ENCODE measurements at regions not wholly inside any gene's neighbourhood (a gene's known extent, or its start where the extent isn't known, plus 50 kb on each side); places are given as distances from the start of the nearest gene placed in this dataset.

DNA sequence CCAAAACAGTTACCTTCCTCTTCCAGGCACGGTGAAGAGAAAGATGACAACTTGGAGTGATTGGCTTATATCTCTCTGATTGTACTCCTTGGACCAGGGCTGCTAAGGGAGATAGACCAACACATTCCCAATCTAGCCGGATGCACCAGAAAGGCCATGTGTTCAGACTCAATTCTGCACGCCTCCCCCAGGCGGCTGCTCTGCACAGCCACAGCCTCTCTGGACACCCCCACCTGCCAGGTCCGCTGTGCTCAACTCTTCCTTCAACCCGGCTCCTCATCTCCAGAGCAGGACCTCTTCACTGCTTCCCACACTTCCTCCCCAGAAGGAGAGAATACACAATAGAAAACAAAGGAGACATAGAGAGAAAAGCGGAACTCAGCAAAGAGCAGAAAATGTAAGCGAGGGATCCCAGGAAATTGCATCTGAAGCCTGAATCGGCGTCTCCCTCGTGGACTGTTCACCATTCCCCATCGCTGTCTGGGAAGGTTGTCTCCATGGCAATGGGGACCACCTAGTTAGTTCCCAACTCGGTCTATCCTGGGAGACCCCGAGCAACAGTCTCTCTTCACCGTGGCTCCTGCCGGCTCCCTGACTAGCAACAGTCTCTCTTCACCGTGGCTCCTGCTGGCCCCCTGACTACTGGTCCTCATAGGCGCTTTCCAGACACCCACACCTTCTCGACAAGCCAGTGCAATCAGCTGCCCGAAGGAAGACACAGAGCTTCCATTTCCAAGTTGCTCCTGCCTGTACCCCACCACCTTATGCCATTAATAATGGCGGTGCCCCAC lies 361.7 kb upstream of the MYT1L start:
- ChIA-PET POLR2A (no interaction called here), CTCF (no interaction called here)

GRCh38 chr2:2691419-2691818 lies 360.3 kb upstream of the MYT1L start:
- ChIA-PET POLR2A (no interaction called here), CTCF (no interaction called here)

GRCh38 chr2:2690985-2691384 lies 359.9 kb upstream of the MYT1L start:
- POLR2A ChIA-PET, result no interaction called here
- CTCF ChIA-PET, result no interaction called here

DNA sequence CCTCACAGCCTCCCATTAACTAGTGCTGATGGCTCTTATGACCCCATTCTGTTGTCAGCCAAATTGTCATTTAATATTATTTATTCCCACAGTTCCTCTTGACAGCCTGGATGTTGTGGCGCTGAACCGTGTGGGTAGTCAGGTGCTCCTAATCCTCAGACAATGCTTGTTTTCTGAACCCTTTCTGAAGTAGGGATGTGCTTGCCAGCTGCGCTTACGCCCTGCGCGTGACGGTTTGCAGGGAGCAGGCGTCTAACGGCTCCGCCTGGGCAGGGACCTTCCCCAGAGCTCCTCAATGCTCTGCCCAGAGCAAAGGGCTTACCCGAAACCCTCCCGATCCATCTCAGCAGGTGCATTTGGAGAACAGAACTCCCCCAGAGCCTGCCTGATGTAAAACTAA lies 358.2 kb upstream of the MYT1L start:
- ChIA-PET POLR2A (no interaction called here), CTCF (no interaction called here)

DNA sequence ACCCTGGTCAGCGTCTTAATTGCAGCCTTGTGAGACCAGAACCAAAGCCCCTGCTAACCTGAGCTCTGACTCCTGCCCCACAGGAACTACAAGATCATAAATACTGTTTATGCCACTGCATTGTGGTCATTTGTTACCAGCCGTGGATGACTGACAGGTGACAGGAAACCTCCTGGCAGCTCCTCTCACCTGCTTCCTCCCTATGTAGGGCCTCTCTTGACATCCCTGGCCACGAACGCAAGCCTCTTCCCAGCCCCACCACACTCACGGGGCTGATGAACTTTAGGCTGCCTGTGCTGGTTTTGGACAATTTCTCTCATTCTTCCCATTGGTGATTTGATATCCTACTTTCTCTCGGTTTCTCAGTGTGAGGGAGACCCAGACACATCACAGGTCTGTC lies 357.2 kb upstream of the MYT1L start:
- CTCF ChIA-PET, result no interaction called here

DNA sequence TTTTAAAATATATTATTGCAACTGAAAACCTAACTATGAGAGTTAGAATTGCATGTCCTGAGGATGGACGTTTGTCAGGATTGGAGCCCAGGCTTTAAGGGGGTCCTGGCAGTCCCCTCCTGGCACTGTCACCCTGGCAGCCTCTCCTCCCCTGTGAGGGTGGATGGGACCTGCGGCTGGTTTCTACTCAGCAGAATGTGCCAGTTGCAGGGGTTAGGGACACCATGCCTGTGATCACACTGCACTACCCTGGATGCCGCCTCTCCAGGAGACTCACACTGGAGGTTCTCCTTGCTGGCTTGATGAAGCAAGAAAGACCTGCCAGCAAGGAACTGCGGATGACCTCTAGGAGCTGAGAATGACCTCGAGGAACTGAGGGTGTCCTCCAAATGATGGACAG lies 356.7 kb upstream of the MYT1L start:
- ChIA-PET POLR2A (no interaction called here), CTCF (no interaction called here)

More for the DNA sequence above, 357.2 kb upstream of the MYT1L start:
- POLR2A ChIA-PET, result no interaction called here

- ChIA-PET CTCF (no interaction called here), POLR2A (no interaction called here)
Measured at GRCh38 chr2:2686222-2686621, 355.1 kb upstream of the MYT1L start.

GRCh38 chr2:2683606-2684224 lies 352.6 kb upstream of the MYT1L start:
- ChIA-PET POLR2A (no interaction called here), CTCF (no interaction called here)

GRCh38 chr2:2682700-2683342 lies 351.7 kb upstream of the MYT1L start:
- CTCF ChIA-PET, result no interaction called here
- POLR2A ChIA-PET, result no interaction called here

DNA sequence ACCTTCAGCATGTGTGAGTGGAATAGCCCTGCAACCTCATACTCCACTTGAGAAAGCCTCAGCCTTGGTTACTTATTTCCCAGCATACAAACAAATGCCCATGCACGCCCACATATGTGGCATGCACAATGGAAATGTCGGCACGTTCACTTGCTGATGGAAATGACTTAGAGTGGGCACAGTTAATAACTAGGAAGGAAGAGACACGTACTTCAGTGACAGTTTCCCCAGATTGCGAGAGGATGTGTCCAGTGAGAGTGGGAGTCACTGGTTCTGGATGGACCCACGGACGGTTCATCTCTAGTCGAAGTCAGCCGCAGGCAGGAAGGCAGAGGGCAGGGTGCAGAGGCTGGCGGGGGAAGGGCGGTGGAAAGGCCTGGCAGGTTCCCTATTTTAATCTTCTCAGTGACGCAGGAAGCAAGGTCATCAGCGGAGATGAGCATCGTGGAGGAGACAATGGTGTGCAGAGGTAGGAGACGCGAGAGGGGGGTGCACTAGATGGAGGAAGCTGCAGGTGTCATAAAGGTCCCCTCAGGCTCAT lies 350.7 kb upstream of the MYT1L start:
- CTCF ChIA-PET, result no interaction called here

GRCh38 chr2:2681085-2681484 lies 350.0 kb upstream of the MYT1L start:
- ChIA-PET POLR2A (no interaction called here), CTCF (no interaction called here)

More for the DNA sequence above, 350.7 kb upstream of the MYT1L start:
- POLR2A ChIA-PET, result no interaction called here

DNA sequence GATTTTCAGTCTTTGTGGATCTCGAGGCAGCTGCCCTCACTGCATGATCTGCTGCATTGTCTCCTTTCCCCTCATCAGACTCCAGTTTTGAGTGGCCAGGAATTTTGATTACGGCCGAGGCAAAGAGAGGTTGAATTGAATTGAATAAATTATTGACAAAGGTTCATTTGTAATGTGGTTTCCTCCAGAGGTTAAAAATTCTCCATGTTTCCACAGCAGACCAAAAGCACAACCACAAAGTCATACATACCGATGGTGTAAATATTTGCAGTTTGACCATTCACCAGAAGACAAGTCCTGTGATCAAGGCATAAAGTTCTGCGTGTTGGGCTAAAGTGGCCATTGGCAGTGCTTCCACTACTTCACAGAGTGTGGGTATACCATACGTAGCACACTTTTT lies 343.8 kb upstream of the MYT1L start:
- POLR2A ChIA-PET, result no interaction called here
- CTCF ChIA-PET, result no interaction called here

DNA sequence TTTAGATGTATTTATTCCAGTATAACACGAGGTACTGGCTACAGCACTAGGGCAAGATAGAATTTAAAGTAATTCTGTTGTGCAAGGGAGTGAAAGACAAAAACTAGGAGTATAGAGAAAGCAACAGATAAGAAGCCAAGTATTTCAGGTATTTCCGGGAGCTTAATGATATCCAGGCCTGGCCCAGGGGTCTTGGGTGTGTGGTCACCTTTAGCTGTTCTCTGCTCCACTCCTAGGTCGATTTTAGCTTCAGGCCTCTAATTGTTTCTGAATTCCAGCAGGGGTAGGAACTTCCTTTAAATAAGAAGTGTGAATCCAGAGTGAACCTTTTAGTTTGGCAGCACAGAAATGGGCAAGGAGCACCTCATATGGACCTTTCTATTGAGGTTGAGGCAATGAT lies 342.3 kb upstream of the MYT1L start:
- POLR2A ChIA-PET, result no interaction called here
- CTCF ChIA-PET, result no interaction called here

DNA sequence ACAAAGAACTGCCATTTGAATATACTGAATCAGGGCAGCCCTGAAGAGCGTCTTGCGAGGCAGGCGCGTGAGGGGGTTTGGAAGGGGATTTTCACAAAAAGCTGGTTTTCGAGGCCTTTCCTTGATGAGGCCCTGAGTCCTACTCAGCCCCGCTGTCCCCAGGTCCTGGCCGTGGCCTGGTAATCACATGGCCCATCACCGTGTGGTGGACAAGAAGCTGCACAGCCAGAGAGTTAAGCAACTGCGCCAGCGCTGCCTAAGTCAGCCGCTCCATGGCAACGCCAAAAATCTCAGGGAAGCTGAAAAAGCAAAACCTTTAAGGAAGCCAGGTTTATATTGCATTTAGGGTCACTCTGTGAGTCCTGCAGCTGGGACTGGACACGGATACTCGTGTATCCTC lies 341.2 kb upstream of the MYT1L start:
- ChIA-PET CTCF (no interaction called here), POLR2A (no interaction called here)

- POLR2A ChIA-PET, result no interaction called here
Measured at GRCh38 chr2:2671826-2672225, 340.8 kb upstream of the MYT1L start.

GRCh38 chr2:2669316-2669715 lies 338.2 kb upstream of the MYT1L start:
- ChIA-PET CTCF (no interaction called here), POLR2A (no interaction called here)

More at GRCh38 chr2:2671826-2672225, 340.8 kb upstream of the MYT1L start:
- CTCF ChIA-PET, result no interaction called here

GRCh38 chr2:2668681-2669265 lies 337.7 kb upstream of the MYT1L start:
- POLR2A ChIA-PET, result no interaction called here
- CTCF ChIA-PET, result no interaction called here

DNA sequence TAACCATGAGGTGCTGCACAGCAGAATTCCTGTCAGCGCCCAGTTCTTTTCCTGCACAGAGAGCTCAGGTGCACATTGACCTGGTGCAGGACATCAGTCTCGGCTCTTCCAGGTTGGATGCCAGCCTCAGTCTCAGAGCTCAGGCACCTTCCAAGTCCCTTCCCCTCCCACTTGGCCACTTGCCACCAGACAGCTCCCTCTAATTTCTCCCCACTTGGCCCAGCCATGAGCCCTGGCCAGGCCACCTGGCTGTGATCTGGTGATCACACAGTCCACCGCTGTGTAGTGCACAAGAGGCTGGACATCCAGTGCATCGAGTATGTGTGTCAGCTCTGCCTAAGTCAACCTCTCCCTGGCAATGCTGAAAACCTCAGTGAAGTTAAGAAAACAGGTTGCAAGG lies 336.6 kb upstream of the MYT1L start:
- POLR2A ChIA-PET, result no interaction called here

DNA sequence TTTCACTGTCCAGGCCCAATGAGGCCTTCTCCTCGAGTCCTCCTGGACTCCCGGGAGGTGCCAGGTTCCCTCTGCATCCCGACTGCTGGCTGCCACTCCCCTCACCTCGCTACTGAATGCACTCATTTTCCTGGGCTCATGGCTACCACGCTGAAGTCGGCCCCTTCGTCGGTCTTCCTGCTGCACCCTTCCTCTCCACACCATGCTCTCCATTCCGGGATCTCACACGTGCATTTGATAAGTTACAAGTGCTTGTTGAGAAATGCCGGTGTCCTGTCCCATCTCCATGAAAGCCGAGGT lies 334.7 kb upstream of the MYT1L start:
- POLR2A ChIA-PET, result no interaction called here

More for the DNA sequence above, 336.6 kb upstream of the MYT1L start:
- CTCF ChIA-PET, result no interaction called here

DNA sequence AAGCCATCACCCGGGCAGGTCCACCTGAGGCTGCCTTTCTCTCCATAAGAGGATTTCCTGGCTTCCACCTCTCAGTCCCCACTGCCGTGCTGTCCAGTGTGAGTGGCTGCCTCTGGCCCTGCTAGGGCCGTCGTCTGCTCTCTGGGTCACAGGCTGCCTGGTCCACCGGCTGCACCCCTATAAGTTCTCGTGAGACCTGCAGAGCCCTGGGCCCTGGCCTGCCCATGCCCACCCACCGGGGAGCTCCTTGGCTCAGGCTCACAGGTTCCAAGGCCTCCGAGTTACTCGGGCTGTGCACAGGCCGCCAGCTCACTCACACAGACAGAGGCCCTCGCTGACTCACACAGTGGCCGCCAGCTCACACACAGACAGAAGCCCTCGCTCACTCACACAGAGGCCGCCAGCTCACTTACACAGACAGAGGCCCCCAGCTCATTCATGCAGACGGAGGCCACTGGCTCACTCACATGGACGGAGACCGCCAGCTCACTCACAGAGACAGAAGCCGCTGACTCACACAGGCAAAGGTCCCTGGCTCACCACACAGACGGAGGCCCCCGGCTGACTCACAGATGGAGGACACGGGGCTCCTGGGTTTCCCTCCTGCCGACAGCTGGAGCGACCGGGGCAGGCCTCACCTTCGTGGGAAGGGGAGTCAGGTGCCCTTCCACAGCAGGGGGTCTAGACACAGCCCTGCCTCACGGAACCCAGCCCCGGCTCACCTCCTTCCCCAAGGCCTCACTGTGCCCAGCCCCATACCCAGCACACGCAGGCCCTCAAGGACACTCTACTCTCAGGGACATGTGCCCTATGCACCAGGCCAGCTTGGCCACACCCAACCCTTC lies 334.1 kb upstream of the MYT1L start:
- ChIA-PET CTCF (no interaction called here), POLR2A (no interaction called here)

More for the DNA sequence above, 334.7 kb upstream of the MYT1L start:
- CTCF ChIA-PET, result no interaction called here

All from activated CD8-positive, alpha-beta memory T cell treated with anti-CD3 and anti-CD28 coated beads for 36 hours (primary cell).